ENCODE measurements at regions not wholly inside any gene's neighbourhood (a gene's known extent, or its start where the extent isn't known, plus 50 kb on each side); places are given as distances from the start of the nearest gene placed in this dataset.

DNA sequence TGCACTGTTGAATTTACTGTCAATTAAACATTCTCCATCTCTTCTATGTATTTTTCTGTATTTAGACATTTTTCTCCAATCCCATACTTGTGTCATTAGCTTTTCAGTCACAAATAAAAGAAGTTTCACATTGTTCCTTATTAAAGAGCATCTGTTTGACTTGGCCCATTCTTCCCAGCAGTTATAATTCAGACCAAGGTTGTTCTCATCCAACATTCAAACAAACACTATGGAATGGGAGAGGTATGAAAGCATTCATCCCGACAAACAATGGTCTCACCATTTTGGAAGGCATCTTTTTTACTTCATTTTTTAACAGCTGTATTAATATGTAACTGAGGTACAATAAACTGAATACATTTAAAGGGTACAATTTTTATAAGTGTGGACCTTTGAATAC, 208.8 kb upstream of the MAF start:
- DNase-seq: no peak

DNA sequence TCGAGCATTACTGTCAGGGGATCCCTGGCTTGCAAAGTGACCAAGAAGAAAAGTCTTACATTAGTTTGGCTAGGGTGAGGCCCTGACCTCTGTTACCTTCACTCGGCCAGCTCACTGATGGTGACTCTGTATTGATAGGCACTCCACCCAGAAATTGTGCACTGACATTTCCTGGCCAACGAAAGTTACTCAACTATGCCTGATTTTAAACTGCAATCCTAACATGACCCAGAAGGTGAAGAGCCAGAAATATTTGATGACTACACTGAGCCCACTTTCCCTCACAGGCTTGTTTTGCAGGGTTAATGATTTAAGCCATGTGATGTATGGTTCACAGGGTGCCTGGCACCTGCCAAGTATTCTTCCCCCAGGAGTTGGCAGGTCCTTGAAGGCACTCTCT, 208.2 kb upstream of the MAF start:
- DNase-seq: no peak

DNA sequence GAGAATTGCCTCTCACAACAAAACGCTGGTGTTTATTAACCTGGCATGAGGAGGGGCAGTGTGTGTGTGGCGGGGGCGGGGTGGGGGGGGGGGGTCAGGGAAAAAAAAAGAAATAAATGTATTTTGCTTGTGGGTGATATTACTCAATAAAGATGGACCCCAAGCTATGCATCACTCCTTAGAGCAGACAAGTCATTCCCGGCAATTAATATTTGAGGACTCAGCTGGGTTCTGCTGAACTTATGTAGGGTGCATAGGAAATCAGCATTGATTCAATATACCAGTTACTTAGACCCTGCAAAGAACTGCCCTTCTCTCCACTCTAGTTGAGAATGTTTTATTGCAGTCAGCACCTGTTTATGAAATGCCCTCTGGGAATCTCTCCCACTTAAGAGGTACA, 206.2 kb upstream of the MAF start:
- no peak for DNase-seq

DNA sequence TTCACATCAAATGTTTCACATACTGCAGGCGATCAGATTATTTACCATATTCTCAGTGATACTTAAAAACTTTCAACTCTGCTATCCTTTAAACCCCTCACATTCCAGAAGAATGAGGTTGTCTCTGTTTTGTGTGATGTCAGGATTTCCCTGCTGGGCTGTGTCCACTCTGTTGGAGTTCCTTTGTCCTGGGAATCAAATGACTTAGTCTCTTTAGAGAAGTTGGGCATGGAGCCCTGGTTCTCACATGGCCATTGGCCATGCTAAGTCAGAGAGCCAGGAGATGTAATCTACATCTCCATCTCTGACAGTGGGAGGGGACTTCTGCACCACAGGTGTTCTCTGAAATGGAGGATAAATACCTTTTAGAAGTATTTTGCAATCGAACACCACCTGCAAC, 205.1 kb upstream of the MAF start:
- DNase-seq: no peak

DNA sequence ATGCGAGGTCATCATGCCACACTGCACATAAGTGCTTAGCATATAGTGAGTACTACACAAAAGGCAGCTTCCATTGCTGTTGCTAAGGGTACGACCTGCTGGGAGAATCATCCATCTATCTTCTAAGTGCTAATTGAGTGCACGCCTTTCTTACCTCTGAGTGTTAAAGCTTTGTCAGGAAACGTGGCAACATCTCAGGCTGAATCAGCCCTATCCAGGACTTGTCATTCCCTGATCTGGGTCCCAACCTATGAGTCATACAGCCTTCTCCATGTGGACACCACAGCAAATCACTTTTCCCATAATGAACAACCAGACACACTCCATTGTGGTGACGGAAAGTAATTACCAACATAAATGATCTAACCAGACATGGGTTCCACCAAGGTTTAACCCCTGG, 201.1 kb upstream of the MAF start:
- no peak for DNase-seq

DNA sequence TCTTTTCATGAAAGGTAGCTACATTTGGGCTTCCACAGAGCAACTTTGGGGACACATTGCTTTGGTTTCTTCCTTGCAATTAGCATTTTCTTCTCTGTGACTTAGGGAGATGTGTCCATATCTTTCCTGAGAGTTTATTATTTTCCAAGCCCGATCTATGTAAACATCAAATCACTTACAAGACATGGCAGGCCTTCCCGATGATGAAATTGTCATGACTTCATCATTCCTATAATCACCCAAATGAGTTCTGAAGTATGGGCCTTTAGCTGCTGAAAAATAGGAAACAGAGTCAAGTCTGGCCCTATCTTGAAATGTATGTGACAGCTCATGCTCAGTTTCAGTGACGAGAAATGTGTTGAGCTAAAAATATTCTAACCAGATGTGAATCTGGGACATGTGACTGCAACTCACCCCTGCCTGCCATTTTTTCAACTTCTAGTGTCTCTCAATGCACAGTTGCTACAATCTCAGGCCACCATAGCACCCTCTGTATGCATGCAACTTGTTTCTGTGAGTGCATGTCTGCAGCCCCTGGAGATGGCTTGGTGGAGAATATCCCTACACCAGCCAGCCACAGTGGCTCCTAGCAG, 199.6 kb upstream of the MAF start:
- DNase-seq: no peak

DNA sequence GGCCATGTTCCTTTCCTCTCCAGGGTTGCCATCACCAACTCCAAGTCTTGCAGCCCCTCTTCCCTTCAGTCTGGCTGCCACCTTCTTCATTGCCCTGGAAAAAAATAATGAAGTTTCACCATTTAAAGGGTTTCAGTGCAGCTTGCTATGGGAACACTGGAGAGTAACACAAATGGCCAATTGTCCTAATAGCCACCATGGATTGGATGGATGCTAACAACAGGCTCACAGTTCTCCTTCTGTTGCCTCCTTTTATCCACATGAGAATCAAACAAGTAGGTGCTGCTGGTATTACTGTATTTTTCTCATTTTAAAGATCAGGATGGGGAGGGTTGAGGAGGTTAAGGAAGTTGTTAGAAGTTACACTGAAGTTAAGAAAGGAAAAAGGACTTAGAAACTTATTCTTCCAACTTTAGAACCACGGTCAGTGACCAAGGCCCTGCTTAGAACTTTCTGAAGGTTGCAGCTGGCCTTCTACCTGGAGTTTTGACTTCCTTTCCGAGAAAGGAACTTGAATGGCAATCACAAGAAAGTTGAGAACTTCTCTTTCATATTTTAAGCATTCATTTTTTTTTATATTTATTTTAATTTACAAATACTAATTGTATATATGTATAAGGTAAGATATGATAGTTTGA, 198.0 kb upstream of the MAF start:
- no peak for DNase-seq

DNA sequence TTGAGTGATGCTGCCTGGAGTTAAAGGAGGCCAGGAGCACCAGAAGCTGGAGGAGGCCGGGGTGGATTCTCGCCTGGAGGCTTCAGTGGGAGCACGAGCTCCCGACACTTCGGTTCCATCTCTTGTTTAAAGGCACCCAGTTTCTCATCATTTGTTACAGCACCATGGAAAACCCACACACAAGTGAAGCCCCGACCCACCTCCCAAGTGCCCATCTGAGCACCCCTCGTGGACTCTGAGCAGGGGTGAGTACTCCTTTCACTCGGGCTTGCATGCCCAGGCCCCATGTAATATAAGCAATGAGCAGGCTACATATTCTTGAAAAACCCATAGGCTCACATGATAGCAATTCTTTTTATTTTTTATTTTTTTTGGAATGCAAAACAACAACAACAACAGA, 196.9 kb upstream of the MAF start:
- DNase-seq: no peak

DNA sequence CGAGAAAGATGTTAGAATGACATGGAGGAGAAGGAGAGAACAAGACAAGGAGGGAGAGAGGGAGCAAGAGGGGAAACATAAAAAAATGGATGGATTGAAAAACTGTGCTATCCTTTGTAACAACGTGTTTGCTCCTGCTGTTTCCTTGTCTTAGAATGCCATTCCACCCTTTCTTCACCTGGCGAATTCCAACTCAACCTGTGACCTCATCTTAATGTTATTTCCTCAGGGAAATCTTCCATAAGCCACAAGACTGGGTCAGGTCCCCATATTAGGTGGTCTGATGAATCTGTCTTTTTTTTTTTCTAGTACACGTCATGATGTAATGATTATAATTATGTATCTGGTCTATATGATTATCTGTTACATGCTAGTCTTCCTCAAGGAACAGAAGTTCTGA, 195.0 kb upstream of the MAF start:
- DNase-seq: no peak

DNA sequence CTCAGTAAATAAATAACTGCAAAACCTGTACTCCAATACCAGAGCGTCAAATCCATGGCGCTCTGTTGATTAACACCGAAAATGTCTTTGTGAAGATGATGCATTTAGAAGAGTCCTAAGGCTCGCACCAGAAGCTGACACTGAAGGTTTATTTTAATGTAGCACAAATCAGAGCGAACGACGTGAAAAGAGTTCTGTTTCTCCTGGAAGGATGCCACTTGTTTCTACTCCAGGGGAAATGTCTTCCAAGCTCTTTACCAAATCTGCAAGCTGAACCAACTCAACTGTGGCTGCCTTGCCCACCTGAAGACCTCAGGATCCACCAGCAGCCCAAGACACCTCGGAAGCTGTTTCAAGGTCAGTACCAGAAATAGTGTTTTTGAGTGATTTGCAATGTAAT, 194.4 kb upstream of the MAF start:
- DNase-seq: no peak

DNA sequence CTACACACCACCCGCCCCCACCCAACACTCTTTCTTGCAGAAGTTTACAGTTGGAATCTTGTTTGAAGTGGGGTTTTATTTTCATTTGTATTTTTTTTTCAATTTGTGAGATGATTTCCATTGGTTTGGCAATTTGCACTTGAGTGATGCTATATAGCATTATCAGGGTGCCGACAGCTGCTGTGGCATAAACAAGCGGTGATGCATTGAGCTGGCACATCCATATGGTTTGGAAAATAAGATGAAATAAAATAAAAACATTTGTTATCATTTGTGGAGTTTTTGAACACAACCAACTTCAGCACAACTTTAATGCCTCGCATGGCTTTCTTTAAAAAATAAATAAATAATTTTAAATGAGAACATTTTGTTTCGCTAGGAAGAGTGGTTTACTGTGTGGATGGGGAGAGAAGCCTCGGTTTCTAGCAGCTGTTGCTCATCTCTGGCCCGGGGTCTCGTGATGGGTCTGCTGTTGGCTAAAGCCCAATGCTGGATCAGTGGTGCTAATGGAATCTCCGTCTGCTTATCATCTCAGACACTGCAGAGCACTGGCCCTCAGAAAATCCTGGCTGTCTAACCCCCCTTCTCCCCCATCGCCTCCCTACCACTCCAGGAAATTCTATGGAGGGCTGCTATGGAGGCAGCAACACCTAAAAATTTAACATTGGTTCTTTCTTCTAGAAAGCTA, 192.3 kb upstream of the MAF start:
- DNase-seq: no peak

DNA sequence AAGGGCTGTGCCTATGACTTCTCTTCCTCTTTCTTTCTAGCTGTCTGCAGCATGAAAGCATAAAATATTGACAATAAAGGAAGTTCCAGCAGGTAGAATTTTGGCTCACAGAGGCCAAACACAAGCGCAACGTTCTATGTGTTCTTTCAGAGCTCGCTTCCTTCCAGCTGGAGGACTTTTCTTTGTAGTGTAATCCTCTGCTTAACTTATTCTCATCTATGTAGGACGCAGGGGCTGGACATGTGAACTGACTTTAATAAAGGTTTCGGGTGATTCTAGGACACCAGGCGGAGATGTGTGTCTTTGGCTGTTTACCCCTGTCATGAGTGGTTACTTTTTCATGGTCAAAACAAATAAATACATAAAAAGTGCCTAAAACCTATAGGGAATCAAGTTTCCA, 191.5 kb upstream of the MAF start:
- no peak for DNase-seq

DNA sequence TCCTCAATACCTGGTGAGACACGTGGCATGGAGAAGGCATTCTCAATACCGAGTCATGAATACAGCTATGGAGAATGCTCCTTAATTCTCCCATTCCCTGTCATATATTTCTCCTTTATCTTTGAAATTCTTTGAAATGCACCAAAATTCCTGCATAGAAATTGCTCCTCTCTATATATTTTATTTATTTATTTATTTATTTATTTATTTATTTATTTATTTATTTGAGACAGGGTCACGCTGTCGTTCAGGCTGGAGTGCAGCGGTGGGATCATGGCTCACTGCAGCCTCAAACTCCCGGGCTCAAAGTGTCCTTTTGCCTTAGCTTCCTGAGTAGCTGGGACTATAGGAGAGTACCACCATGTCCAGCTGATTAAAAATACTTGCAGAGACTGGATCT, 190.3 kb upstream of the MAF start:
- DNase-seq: no peak

DNA sequence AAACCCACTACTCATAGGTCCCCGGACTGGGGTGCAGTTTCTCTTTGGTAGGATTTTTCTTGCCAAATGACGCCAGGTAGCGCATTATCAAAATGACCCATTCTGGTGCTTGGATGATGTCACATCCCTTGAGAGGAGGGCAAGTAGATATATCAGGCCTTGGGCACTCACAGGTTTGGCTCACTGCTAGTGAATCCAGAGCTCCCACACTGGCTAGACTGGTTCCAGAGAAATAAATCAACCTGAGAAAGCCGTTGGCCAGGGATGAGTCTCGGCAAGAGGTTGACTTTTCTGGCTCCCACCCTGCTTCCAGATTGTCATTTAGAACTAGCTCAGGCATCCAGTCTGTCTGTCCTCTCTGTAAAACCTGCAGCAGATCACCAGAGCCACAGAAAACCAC, 188.4 kb upstream of the MAF start:
- DNase-seq: no peak

DNA sequence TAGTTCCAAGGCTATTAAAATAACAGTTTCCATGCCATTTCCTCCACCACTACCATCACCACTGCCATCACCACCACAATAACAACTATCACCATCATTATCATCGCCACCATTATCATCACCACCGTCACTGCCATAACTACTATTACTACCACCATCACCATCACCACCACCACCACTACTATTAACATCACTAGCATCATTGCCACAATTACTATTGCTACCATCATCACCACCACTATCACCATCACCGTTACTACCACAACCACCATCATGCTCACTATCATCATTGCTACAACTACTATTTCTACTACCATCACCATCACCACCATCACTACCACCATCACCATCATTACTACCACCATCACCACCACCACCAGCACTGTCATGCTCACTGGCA, 185.9 kb upstream of the MAF start:
- DNase-seq: no peak

DNA sequence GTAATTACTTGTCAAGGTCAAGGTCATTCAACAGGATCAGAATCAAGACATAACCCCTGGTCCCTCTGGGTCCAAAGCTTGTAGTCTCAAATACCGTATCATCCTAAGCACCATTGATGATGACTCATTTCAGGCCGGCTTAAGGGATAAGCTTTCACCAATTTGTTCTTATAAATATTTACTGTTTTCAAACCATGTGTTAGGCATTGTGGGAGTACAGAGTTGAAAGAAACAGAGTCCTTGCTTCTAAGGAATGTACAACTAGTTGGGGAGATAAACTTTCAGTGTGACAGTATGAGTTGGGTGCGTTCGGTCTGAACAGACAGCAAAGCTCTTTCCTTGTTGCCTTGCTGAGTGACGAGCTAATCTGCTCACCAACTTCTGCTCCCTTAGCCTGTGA, 183.5 kb upstream of the MAF start:
- no peak for DNase-seq

DNA sequence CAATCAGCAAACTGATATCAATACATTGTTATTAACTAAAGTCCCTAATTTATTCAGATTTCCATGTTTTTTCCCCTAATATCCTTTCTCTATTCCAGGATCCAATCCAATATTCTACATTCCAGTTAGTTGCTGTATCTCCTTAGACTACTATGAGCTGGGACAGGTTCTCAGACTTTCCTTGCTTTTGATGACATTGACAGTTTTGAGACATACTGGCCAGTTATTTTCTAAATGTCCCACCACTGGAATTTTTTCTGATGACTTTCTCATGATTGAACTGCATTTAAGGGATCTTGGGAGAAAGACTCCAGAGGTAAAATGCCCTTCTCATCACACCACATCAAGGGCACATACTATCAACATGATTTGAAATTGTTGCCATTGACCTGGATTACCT, 177.1 kb upstream of the MAF start:
- no peak for DNase-seq

DNA sequence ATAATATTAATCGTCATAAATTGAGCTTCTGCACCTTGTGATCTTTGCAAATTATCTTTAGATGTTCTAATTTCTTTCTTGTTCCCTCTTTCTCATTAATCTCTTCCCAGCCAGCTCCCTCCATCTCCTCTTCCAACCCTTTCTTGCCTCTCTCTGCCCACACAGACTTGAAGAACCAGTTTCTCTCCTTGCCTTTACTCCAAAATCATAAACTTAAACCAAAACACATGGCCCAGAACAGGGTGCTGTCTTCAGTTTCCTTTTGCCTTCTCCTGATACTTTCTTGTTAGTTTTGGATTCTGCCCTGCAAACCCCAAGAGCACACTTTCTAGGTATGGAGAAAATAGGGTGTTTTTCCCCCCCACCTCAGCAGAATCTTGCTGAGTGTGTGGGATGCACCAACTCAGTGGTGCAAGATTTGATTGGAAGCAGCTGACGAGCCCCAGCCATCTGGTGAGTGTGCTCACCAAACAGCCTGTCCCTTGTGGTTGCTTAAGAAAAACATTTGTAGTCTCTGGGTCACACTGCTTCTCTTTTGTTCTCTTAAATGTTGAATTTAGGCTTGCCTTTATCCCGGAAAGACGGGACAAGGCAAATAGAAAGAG, 175.8 kb upstream of the MAF start:
- DNase-seq: no peak

DNA sequence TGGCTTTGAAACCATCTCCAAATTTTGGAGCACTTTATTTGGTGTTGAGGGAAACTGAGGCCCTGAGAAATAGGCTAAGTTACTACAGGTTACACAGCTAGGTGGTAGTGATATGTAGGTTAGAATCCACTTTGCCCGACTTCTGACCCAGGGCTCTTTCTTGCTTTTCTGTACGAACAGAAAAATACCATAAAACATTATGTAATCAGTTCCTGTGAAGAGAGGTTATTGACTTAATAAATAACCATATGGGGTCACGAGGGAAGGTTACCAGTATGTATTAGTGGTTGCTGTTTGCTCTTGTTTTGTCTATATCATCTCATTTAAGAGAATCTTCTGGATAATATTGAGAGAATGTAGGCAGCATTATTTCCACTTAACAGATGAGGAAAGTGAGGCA, 172.2 kb upstream of the MAF start:
- no peak for DNase-seq

DNA sequence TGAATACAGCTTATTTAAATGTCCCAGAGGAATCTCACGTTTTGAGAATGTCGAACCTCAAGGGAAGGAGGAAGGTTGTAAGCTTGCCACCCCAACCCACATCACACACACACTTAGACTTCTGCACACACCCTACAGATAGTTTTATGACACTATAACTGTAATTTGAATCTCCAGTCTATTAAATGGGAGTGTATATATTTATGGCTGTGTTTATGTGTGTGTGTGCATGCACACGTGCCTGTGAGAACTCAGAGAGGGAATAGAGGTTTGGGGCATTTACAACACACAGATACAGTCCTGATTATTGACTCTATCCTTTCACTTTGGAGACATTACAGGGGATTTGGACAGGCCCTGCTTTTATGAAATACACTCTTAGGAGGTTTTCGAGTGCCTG, 171.5 kb upstream of the MAF start:
- no peak for DNase-seq

DNA sequence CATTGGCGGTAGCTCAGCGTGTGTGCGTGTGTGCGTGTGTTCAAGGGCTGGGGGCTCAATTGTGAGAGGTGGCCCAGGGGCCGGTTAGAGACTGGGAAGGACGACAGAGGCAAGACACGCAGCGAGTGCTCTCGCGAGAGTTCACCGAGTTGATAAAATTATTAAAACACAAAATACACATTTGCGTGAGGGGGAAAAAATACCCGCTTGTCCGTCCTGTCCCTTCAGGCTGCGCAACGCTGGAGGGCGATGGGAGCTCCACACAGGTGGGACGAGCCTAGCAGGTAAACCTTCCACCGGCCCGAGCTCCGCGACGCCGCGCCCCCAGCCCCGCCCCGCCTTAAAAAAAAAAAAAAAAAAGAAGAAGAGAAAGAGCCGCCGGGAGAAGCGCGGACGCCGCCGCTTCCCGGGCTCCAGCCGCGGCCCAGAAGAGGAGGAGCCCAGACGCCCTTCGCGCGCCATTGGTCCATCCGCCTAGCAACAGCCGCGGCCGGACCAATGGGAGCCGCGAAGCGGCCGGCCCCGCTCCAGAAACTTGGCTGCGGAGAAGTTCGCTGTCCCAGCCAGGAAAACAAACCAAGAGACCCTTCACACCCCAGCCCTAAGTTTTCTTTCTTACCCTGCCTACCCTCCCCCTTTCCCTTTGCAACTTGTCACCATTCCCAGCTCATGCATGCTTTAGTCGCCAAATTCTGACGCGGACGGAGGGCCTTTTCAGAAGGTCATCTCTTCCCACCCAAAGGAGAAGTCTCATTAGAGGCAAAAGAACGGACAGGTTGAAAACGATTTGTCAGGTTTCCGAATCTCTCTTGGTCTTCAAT, 169.9 kb upstream of the MAF start:
- peak; percentile 74 to 78 for DNase-seq

DNA sequence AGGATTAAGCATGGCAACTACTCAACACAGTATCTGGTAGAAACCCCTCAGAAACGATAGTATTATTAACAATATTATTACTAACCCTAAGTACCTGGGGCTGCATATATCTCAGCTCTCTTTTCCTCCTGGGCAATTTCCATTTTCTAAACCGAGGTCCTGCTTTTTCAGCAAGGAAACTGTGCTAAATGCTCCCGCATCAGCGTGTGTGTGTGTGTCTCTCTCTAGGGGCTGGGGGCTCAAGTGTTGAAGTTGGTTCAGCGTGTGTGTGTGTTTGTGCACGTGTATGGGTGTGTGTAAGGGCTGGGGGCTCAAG, 169.3 kb upstream of the MAF start:
- DNase-seq: no peak

DNA sequence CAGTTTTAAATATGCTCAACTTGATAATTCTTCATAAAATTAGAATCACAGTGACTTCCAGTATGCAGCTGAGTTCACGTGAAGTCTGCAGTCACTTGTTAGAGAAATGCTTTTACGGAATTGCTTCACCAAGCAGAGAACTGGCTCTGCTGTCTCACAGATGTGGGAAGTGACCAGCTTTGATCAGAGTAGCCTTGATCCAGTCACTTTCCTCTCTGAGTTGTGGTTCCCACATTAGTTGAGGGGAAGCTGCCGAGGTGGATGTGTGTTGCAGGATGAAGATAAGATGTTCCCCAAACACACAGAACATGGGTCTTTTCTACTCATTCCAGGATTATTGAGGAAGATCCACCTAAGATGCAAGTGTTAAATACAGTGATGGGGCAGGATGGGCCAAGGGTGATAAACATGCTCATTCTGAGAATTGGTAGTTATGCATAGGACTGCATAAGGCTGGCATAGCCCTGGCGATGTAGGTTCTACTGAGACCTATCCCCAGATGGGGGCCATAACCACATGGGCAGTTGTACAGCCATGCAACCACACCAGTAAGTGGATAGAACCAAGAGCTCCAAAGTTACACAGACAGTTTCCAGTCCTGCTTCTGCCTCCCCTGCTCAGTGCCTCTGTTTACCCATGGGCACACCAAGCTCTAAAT, 168.9 kb upstream of the MAF start:
- no peak for DNase-seq

Data from Kasumi-1 (cell line).